Embryonic facial prominence (tissue), 1 donor: ENCODE measurements at regions not wholly inside any gene's neighbourhood (a gene's known extent, or its start where the extent isn't known, plus 50 kb on each side); places are given as distances from the start of the nearest gene placed in this dataset.

ENCODE experiments used
- DNase-seq: peaks from one replicate; pipeline ENCODE4 v3.0.0-alpha.2; 2016; ENCODE audit errors: extremely low spot score

GRCh38 chr1:101290922-101291561, 54.2 kb downstream of the S1PR1 start:
- DNase-seq, result no peak

- DNase-seq, result no peak
Observed at GRCh38 chr1:101291562-101292380, 55.0 kb downstream of the S1PR1 start.

- no peak for DNase-seq
Observed at GRCh38 chr1:101293461-101294051, 56.7 kb downstream of the S1PR1 start.

GRCh38 chr1:101295209-101295608, 58.4 kb downstream of the S1PR1 start:
- DNase-seq, result no peak

- no peak for DNase-seq
Observed at GRCh38 chr1:101298663-101299062, 61.8 kb downstream of the S1PR1 start.

- DNase-seq, result no peak
Observed at GRCh38 chr1:101299141-101299540, 62.3 kb downstream of the S1PR1 start.

- DNase-seq, result no peak
Observed at GRCh38 chr1:101299710-101300109, 62.9 kb downstream of the S1PR1 start.

GRCh38 chr1:101300916-101301315, 64.1 kb downstream of the S1PR1 start:
- no peak for DNase-seq

- no peak for DNase-seq
Observed at GRCh38 chr1:101301446-101302057, 64.7 kb downstream of the S1PR1 start.

- DNase-seq, result no peak
Observed at GRCh38 chr1:101302831-101303511, 66.2 kb downstream of the S1PR1 start.

GRCh38 chr1:101307985-101308689, 71.3 kb downstream of the S1PR1 start:
- DNase-seq, result no peak

- no peak for DNase-seq
Observed at GRCh38 chr1:101308935-101309333, 72.1 kb downstream of the S1PR1 start.

GRCh38 chr1:101309334-101310311, 72.8 kb downstream of the S1PR1 start:
- peak; percentile 24 for DNase-seq

GRCh38 chr1:101310506-101310905, 73.7 kb downstream of the S1PR1 start:
- DNase-seq, result no peak

GRCh38 chr1:101311146-101311920, 74.5 kb downstream of the S1PR1 start:
- DNase-seq, result no peak

GRCh38 chr1:101312147-101312546, 75.3 kb downstream of the S1PR1 start:
- DNase-seq, result no peak

- no peak for DNase-seq
Observed at GRCh38 chr1:101313356-101313755, 76.5 kb downstream of the S1PR1 start.

- no peak for DNase-seq
Observed at GRCh38 chr1:101314244-101314643, 77.4 kb downstream of the S1PR1 start.

GRCh38 chr1:101316256-101316655, 79.4 kb downstream of the S1PR1 start:
- no peak for DNase-seq
